ENCODE measurements at regions not wholly inside any gene's neighbourhood (a gene's known extent, or its start where the extent isn't known, plus 50 kb on each side); places are given as distances from the start of the nearest gene placed in this dataset.

- Mint-ChIP-seq H3K9me3 (ENCODE audit: unreplicated experiment) (peaks cover 11% of the 10 kb centered on the region), H3K27ac (ENCODE audit: unreplicated experiment) (no peak overlapping the region), H3K4me3 (ENCODE audit: unreplicated experiment) (no peak overlapping the region), H3K4me1 (ENCODE audit: low read depth, unreplicated experiment) (no peaks in the 10 kb centered on the region), H3K27me3 (ENCODE audit: insufficient read depth, unreplicated experiment) (no peaks in the 10 kb centered on the region), H3K36me3 (ENCODE audit: insufficient read depth, unreplicated experiment) (no peaks in the 10 kb centered on the region)
- Histone ChIP-seq H3K4me1 (no peaks in the 10 kb centered on the region; the same call in 1 of the 2 replicates), H3K27me3 (replicated peaks; ENCODE audit: control insufficient read depth, insufficient read depth, low read length) (no peaks in the 10 kb centered on the region), H3K4me3 (ENCODE audit: low read depth, low read length) (no peak overlapping the region), H3K36me3 (ENCODE audit: control insufficient read depth, insufficient read depth, low read length) (no peaks in the 10 kb centered on the region), H3K9me3 (no peaks in the 10 kb centered on the region)
- intact Hi-C loops (cut with micrococcal nuclease; ENCODE audit: unreplicated experiment): no loop called here
- no peak for TF ChIP-seq CTCF (IDR thresholded peaks at IDR 0.05; ENCODE audit: insufficient read depth in 1 of 2, low read depth in 1 of 2, low read length in 1 of 2, severe bottlenecking in 1 of 2, unreplicated experiment in 1 of 2)
- ChIA-PET POLR2A (no interaction called here), CTCF (no interaction called here)
- no TSS peak for BruUV-seq (replicated peaks)
- DNase-seq: no peak
Observed at GRCh38 chr5:98503616-98504015, 269.8 kb upstream of the RGMB start.

- BruUV-seq (replicated peaks): no TSS peak
- intact Hi-C loops (cut with micrococcal nuclease; ENCODE audit: unreplicated experiment): no loop called here
- peak in 1 of 2 experiments; percentile 40 for DNase-seq
- H3K27me3 Mint-ChIP-seq (ENCODE audit: insufficient read depth, unreplicated experiment): no peaks in the 10 kb centered on the region
- H3K27ac Mint-ChIP-seq (ENCODE audit: unreplicated experiment): no peak overlapping the region
- H3K4me3 Mint-ChIP-seq (ENCODE audit: unreplicated experiment): no peak overlapping the region
- H3K27me3 ChIP-seq (replicated peaks; ENCODE audit: control insufficient read depth, insufficient read depth, low read length): no peaks in the 10 kb centered on the region
- no peaks in the 10 kb centered on the region; the same call in 1 of the 2 replicates for H3K4me1 ChIP-seq
- CTCF ChIA-PET: no interaction called here
- TF ChIP-seq CTCF (IDR thresholded peaks at IDR 0.05; ENCODE audit: insufficient read depth in 1 of 2, low read depth in 1 of 2, low read length in 1 of 2, severe bottlenecking in 1 of 2, unreplicated experiment in 1 of 2): no peak
- H3K36me3 Mint-ChIP-seq (ENCODE audit: insufficient read depth, unreplicated experiment): no peaks in the 10 kb centered on the region
- H3K9me3 Mint-ChIP-seq (ENCODE audit: unreplicated experiment): peaks cover 11% of the 10 kb centered on the region
- H3K4me3 ChIP-seq (ENCODE audit: low read depth, low read length): no peak overlapping the region
- no peaks in the 10 kb centered on the region for H3K4me1 Mint-ChIP-seq (ENCODE audit: low read depth, unreplicated experiment)
- H3K9me3 ChIP-seq: no peaks in the 10 kb centered on the region
- H3K36me3 ChIP-seq (ENCODE audit: control insufficient read depth, insufficient read depth, low read length): no peaks in the 10 kb centered on the region
- POLR2A ChIA-PET: no interaction called here
Observed at GRCh38 chr5:98504505-98504904, 269.0 kb upstream of the RGMB start.

GRCh38 chr5:98510143-98510985, 263.1 kb upstream of the RGMB start:
- DNase-seq: no peak

More at GRCh38 chr5:98510143-98510985, 263.1 kb upstream of the RGMB start:
- Mint-ChIP-seq H3K4me3 (ENCODE audit: unreplicated experiment) (no peak overlapping the region), H3K36me3 (ENCODE audit: insufficient read depth, unreplicated experiment) (no peaks in the 10 kb centered on the region), H3K27ac (ENCODE audit: unreplicated experiment) (no peak overlapping the region), H3K4me1 (ENCODE audit: low read depth, unreplicated experiment) (no peaks in the 10 kb centered on the region), H3K9me3 (ENCODE audit: unreplicated experiment) (peaks cover 9% of the 10 kb centered on the region), H3K27me3 (ENCODE audit: insufficient read depth, unreplicated experiment) (no peaks in the 10 kb centered on the region)
- TF ChIP-seq CTCF (IDR thresholded peaks at IDR 0.05; ENCODE audit: insufficient read depth in 1 of 2, low read depth in 1 of 2, low read length in 1 of 2, severe bottlenecking in 1 of 2, unreplicated experiment in 1 of 2): no peak
- Histone ChIP-seq H3K4me1 (no peaks in the 10 kb centered on the region), H3K9me3 (no peaks in the 10 kb centered on the region), H3K36me3 (ENCODE audit: control insufficient read depth, insufficient read depth, low read length) (no peaks in the 10 kb centered on the region), H3K27me3 (replicated peaks; ENCODE audit: control insufficient read depth, insufficient read depth, low read length) (no peaks in the 10 kb centered on the region), H3K4me3 (ENCODE audit: low read depth, low read length) (no peak overlapping the region)
- ChIA-PET POLR2A (no interaction called here), CTCF (interaction anchor here (0.8 kb wide), 1 partner anchor 17 kb away, joined by 3 read pairs; no protein-coding TSS in a partner anchor)
- intact Hi-C loops (cut with micrococcal nuclease; ENCODE audit: unreplicated experiment): no loop called here
- BruUV-seq (replicated peaks): no TSS peak
